Inferior parietal cortex (tissue), 1 donor: ENCODE measurements at regions not wholly inside any gene's neighbourhood (a gene's known extent, or its start where the extent isn't known, plus 50 kb on each side); places are given as distances from the start of the nearest gene placed in this dataset.
"Not testable (repeated sequence)": the region's sequence is repeated elsewhere in the genome, so short reads cannot be mapped to it uniquely, and the experiment has no call there.

ENCODE experiments used
- DNase-seq: peaks from one replicate; pipeline ENCODE4 v3.0.0-alpha.2; 2016; ENCODE audit errors: extremely low spot score

DNA sequence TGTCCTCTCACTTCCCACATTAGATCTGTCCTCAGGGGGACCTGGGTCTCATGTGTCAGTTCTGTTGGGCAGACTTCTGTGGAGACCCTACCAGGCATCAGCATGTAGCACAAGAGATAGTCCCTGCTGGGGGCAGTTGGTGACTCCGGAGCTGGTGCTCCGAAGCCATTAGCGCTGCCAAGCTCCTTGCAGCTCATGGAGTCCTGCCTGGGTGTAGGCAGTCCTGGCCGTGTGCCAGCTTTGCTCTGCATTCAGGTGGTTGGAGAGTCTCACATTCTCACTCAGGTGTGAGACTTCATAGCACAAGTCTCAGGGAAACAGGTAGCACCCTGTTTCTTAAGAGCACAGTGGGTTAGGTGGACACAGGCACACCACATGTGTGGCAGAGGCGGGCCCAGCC, 202.3 kb downstream of the LIPI start:
- DNase-seq, result not testable (repeated sequence)

DNA sequence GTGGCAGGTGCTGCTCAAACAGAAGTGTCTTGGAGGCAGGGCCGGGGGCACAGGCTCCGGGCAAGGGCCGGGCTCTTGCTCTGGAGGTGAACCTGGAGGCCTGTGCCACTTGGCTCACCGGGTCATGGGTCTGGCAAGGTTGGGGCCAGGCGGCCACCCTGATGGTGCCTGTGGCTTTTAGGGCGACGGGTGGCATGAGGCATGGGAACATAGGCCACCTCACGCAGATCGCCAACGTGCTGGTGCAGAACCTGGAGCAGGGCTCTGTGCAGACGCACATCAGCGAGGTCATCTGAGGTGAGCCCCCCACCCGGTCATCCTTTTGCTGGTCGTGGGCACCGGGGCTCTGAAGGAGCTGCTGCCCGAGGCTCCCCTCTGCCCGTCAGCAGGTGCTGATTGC, 202.7 kb downstream of the LIPI start:
- not testable (repeated sequence) for DNase-seq

DNA sequence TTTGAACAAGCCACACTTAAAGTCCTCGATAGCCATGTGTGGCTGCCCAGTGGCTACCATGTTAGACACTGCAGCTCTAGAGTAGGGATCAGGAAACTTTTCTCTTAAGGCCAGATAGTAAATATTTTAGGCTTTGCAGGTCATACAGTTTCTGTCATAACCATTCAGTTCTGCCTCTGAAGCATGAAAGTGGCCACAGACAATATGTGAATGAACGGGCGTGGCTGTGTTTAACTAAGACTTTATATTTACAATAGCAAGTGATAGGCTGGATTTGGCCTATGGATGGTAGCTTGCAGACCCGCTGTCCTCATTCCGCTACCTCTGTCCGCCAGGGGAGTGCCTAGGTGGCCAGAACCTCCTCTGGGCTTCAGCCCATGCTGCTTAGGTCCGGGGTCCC, 204.6 kb downstream of the LIPI start:
- not testable (repeated sequence) for DNase-seq

DNA sequence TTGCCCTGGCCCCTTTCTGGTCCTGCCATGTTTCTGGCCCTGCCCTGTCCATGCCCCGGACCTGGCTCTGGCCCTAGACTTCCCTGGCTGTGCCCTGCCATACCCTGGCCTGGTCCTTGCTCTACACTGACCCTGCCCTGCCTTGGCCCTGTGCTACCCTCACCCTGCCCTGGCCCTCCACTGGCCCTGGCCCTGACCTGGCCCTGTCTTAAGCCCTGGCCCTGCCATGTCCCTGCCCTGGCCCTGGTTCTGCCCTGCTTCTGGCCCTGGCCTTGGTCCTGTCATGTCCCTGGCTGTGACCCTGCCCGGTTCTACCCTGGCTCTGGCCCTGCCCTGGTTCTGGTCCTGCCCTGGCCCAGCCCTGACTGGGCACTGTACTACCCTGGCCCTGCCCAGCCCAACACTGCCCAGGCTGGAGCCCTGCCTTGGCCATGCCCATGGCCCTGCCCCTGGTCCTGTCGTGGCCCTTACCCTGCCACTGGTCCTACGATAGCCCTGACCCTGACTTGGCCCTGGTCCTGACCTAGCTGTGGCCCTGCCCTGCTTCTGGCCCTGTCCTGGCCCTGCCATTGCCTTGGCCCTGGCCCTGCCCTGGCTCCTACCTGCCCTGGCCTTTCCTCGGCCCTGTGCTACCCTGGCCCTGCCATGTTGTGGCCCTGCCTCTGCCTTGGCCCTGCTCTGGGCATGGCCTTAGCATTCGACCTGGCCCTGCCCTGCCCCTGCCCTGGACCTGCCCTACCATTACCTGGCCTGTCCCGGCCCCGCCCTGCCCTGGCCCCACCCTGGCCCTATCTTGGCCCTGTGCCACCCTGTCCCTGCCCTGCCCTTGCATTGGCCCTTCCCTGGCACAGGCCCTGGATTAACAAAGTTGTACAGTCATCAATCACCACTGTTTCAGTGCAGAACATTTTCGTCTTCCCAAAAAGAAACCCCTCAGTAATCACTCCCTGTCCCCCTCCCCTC, 223.5 kb downstream of the LIPI start:
- not testable (repeated sequence) for DNase-seq

DNA sequence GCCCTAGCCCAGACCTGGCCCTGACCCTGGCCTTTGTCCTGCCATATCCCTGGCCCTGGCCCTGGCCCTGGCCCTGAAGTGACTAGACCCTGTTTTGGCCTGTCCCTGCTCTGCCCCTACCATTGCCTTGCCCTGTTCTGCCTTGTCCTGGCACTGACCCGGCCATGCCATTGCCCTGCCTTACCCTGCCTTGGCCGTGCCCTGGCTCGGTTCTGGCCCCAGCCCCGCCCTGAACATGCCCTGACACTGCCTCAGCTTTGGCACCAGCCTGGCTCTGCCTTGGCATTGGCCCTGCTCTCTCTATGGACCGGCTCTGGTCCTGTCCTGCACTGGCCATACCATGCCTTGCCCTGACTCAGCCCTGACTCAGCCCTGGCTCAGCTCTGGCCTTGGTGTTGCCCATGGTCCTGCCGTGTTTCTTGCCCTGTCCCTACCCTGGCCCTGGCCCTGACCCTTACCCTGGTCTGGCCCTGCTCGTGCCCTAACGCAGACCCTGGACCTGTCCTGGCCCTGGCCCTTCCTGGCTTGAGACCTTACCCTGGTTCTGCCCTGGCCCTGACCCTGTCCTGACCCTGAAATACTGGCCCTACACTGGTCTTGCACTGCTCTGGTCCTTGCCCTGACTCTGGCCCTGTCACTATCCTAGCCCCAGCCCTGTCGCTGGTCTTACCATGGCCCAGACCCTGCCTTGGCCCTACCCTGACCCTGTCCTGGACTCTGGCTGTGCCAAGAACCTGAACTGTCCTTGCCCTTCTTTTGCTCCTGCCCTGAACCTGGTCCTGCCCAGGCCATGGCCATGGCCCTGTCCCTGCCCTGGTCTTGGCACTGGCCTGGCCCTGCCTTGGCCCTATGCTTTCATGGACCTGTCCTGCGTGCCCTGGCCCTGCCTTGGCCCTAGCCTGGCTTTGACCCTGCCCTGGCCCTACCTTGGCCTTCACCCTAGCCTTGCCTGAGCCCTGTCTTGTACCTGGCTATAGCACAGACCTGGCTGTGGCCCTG, 224.6 kb downstream of the LIPI start:
- DNase-seq, result not testable (repeated sequence)

DNA sequence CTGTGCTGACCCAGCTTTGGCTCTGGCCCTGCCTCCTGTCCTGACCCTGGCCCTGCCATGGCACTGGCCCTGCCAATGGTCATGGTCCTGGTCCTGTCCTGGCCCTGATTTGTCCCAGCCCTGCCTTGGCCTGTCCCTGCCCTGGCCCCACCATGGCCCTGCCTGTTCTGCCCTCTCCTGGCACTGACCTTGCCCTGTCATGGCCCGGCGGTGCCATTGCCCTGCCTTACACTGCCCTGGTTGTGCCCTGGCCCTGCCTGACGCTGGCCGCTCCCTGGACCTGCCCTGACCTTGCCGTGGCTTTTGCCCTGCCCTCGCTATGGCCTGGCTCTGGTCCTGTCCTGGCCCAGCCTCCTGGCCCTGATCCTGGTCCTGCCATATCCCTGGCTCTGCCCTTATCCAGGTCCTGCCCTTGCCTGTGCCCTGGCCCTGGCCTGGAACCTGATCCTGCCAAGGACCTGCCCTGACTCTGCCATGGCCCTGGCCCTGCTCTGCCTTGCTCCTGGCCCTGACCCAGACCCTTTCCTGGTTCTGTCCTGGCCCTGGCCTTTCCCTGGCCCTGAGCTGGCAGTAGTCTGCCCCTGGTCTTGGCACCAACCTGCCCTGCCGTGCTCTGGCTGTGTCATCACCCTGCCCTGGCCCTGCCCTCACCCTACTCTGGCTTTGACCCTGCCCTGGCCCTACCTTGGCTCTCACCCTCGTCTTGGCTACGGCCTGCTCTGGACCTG, 225.5 kb downstream of the LIPI start:
- not testable (repeated sequence) for DNase-seq

DNA sequence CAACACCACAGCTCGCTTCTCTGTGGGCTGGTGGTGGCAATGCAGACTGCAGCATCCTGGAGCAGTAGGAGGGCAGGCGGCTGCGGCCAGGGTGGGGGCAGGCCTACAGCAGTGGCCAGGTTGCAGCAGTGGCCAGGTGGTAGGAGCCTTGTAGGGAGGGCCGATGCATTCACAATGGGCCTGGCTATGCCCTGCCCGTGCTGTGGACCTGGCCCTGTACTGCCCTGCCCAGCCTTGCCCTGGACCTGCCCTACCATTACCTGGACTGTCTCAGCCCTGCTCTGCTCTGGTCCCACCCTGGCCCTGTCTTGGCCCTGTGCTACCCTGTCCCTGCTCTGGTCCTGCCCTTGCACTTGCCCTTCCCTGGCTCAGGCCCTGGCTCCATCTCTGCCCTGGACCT, 226.0 kb downstream of the LIPI start:
- not testable (repeated sequence) for DNase-seq

DNA sequence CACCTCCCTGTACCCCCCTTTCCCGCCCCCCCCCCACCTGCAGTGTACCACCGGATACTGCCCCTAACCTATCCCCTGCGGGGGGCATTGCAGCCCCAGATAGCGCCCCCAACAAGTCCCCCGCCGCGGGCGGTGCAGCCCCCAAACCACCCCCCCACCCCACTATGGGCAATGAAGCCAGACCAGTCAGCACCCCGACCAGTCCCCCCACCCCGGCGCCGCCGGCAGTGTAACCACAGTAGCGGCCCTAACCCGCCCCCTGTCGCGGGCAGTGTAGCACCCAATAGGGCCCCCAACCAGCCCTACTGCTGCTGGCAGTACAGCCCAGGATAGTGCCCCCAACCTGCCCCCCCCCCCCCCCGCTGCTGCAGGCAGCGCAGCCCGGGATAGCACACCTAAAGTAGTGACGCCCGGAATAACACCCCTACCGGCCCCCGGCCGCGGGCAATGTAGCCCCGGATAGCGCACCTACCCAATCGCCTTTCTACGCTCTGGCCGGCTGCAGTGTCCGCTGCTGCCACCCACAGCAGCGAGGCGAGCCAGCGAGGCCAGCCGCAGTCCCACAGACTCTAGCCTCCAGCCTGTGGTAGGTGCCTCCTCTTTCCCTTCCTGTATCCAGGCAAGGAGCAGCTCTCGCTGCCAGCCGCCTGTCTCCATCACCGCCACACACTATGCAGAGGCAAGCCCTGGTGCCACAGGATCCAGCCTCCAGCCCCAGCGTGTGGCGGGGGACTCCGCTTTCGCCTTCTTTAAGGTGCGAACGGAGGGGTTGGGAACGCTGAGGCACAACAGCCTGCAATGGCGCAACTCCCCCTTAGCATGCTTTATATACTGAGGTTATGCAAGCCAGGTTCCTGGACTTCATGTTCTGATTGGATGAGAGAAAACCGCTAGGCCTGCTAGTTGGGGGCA, 229.3 kb downstream of the LIPI start:
- not testable (repeated sequence) for DNase-seq

DNA sequence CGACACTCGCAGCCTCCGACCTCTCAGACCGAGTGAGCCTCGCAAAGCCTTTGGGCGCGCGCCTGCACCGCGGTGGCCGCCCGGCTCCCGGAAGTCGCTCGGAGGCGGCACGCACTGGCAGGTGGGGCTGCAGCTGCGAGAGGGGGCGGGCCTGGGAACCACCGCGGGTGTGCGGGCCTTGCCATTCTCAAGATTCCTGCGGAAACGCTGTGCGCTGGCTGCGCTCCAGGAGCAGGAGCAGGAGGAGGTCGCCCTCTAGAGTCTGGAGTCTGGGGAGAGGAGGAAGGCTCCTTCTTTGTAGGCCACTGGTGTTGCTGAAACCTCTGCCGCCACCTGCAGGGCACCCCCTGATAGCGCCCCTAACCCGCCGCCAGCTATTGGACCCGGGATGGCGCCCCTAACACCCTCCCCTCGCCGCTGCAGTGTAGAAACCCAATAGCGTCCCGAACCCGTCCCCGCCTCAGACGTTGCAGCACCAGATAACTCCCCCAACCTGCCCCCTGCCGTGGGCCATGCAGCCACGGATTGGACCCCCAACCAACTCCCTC, 230.6 kb downstream of the LIPI start:
- DNase-seq, result not testable (repeated sequence)

DNA sequence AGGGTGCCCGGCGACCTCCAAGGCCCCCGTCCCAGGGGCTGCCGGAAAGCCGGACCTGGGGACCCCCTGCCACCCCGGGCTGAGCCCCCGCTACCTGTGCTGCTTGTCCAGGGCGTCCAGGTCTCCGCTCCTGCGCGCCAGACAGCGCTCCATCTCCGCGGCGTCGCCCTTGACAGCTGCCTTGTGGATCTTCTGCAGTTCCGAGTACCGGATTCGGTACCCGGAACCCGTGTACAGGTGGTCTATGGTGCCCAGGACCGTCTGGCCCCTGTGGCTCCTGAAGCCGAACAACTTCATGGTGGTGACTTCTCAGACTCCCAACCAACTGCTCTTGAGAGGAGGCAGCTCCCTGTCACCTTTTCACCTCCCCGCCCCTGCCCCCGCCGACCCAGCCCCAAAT, 231.1 kb downstream of the LIPI start:
- DNase-seq, result not testable (repeated sequence)

DNA sequence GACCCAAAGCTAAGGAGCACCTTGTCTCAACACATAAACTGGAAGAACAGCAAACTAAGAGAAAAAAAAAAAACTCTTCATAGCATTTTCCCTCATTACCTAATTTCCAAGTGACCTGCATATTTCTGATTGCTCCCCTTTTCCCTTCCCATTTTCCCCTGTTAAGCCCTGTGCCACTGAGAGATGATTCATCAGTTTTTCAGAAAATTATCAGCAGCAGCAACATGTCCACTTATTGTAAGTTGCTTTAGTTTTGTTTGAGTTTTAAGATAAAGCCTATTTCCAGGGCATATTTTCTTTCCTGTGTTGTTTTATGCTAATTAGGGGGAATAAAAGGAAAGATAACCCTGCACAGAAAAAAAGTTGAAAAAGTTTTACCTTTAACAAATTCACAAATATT, 236.2 kb downstream of the LIPI start:
- not testable (repeated sequence) for DNase-seq

DNA sequence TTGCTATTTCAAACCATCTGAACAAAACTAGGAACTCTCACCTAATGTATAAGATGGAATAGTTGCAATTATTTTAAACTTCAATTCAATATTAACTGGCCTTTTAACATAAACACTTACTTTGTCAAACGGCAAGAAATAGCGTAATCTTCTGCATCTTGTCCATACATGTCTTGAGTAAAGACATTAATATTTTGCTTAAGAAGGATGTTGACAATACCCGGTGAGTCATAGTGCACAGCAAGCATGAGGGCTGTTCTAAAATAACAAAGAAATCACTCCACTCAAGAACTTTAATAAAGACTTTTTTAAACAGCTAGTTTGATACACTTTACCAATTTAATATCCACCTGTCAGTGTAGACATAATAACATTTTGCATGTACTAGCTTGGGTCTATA, 240.9 kb downstream of the LIPI start:
- not testable (repeated sequence) for DNase-seq

DNA sequence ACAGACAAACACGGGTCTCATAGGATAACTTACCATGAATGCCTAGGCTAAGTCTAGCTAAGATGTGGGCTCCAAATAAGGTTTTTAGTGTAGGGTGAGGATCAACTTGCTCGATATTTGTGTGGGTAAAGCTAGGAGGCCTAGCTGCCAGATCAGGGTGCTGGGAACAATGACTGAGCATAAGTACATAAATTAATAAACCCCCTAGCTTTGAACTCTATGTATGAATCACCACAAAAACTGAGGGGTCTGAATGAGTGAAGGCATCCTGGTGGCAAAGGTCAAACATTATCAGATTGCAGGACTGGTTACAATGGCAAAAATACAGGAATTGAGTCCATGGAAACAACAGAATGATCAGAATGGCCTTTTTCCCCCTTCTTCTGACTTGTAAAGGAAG, 241.8 kb downstream of the LIPI start:
- DNase-seq, result not testable (repeated sequence)

DNA sequence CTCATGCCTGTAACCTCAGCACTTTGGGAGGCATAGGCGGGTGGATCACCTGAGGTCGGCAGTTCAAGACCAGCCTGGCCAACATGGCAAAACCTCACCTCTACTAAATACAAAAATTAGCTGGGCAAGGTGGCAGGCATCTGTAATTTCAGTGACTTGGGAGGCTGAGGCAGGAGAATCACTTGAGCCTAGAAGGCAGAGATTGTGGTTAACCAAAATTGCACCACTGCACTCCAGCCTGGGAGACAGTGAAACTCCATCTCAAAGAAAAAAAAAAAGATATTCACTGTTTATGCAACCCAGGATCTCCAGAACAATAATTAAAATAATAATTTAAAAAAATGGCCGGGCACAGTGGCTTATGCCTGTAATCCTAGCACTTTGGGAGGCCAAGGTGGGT, 247.5 kb downstream of the LIPI start:
- not testable (repeated sequence) for DNase-seq

DNA sequence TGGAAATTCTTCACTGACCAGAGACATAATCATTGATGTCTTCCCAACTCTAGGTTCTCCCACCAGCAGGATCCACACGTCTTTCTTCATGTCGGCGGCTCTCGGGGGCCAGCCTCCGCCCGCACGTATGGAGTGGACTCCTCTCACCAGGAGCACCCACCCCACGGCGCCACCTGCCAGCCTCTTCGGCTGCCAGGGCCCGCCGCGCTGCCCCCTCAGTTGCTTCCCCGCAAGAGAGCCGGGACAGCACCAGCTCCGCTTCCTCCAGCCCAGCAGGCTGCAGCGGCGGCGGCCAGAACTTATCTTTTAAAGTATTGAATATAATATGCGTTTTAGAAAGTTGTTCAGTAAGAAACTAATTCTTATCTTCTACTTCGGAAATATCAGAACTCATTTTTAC, 273.5 kb downstream of the LIPI start:
- no peak for DNase-seq

DNA sequence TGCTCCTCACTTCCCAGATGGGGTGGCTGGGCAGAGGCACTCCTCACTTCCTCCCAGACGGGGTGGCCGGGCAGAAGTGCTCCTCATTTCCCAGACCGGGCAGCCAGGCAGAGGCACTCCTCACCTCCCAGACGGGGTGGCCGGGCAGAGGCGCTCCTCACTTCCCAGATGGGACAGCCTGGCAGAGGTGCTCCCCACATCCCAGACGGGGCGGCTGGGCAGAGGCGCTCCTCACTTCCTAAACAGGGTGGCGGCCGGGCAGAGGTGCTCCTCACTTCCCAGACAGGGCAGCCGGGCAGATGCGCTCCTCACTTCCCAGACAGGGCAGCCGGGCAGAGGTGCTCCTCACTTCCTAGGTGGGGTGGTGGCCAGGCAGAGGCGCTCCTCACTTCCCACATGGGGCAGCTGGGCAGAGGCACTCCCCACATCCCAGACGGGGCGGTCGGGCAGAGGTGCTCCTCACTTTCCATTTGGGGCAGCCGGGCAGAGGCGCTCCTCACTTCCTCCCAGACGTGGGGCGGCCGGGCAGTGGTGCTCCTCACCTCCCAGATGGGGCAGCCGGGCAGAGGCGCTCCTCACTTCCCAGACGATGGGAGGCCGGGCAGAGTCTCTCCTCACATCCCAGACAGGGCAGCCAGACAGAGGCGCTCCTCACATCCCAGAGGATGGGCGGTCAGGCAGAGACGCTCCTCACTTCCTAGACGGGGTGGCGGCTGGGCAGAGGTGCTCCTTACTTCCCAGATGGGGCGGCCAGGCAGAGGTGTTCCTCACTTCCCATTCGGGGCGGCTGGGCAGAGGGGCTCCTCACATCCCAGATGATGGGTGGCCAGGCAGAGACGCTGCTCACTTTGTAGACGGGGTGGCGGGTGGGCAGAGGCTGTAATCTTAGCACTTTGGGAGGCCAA, 274.5 kb downstream of the LIPI start:
- not testable (repeated sequence) for DNase-seq

DNA sequence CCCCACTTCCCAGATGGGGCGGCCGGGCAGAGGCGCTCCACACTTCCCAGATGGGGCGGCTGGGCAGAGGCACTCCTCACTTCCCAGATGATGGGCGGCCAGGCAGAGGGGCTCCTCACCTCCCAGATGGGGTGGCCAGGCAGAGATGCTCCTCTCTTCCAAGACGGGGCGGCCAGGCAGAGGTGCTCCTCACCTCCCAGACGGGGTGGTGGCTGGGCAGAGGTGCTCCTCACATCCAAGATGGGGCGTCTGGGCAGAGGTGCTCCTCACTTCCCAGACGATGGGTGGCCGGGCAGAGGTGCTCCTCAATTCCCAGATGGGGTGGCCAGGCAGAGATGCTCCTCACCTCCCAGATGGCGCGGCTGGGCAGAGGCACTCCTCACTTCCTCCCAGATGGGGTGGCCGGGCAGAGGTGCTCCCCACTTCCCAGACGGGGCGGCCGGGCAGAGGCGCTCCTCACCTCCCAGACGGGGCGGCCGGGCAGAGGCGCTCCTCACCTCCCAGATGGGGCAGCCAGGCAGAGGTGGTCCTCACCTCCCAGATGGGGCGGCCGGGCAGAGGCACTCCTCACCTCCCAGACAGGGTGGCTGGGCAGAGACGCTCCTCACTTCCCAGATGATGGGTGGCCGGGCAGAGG, 275.2 kb downstream of the LIPI start:
- DNase-seq, result not testable (repeated sequence)

DNA sequence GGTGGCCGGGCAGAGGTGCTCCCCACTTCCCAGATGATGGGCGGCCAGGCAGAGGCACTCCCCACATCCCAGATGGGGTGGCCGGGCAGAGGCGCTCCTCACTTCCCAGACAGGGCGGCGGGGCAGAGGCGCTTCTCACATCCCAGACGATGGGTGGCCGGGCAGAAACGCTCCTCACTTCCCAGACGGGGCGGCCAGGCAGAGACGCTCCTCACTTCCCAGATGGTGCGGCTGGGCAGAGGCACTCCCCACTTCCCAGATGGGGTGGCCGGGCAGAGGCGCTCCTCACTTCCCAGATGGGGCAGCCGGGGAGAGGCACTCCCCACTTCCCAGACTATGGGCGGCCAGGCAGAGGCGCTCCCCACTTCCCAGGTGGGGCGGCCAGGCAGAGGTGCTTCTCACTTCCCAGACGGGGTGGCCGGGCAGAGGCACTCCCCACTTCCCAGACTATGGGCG, 275.8 kb downstream of the LIPI start:
- DNase-seq, result not testable (repeated sequence)
